ENCODE measurements at regions not wholly inside any gene's neighbourhood (a gene's known extent, or its start where the extent isn't known, plus 50 kb on each side); places are given as distances from the start of the nearest gene placed in this dataset.

DNA sequence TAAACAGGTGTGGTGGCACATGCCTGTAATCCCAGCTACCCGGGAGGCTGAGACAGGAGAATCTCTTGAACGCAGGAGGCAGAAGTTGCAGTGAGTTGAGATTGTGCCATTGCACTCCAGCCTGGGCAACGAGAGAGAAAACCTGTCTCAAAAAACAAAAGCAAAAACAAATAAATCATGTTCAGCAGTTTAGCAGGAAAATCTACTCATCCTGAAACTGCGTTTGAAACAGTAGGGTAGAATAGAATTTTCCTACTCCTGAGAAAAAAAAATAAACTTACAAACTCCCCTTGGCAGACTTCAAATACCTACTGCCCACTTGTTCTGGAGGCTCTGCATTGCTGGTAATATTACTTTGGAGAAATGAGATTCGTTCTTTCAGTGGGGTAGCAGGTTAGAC, 367.7 kb downstream of the GADD45G start:
- ChIA-PET CTCF (no interaction called here), POLR2A (no interaction called here)
- intact Hi-C loops (cut with micrococcal nuclease): no loop called here
- Mint-ChIP-seq H3K9me3 (no peaks in the 10 kb centered on the region), H3K4me1 (ENCODE audit: low read depth) (peaks cover 17% of the 10 kb centered on the region), H3K36me3 (ENCODE audit: low read depth) (no peaks in the 10 kb centered on the region), H3K27ac (no peak overlapping the region), H3K27me3 (peaks cover 2% of the 10 kb centered on the region), H3K4me3 (no peak overlapping the region)
- no peak for ATAC-seq
- DNase-seq: no peak
- TF ChIP-seq, protein P1, sequence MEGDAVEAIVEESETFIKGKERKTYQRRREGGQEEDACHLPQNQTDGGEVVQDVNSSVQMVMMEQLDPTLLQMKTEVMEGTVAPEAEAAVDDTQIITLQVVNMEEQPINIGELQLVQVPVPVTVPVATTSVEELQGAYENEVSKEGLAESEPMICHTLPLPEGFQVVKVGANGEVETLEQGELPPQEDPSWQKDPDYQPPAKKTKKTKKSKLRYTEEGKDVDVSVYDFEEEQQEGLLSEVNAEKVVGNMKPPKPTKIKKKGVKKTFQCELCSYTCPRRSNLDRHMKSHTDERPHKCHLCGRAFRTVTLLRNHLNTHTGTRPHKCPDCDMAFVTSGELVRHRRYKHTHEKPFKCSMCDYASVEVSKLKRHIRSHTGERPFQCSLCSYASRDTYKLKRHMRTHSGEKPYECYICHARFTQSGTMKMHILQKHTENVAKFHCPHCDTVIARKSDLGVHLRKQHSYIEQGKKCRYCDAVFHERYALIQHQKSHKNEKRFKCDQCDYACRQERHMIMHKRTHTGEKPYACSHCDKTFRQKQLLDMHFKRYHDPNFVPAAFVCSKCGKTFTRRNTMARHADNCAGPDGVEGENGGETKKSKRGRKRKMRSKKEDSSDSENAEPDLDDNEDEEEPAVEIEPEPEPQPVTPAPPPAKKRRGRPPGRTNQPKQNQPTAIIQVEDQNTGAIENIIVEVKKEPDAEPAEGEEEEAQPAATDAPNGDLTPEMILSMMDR (IDR thresholded peaks at IDR 0.05): no peak

DNA sequence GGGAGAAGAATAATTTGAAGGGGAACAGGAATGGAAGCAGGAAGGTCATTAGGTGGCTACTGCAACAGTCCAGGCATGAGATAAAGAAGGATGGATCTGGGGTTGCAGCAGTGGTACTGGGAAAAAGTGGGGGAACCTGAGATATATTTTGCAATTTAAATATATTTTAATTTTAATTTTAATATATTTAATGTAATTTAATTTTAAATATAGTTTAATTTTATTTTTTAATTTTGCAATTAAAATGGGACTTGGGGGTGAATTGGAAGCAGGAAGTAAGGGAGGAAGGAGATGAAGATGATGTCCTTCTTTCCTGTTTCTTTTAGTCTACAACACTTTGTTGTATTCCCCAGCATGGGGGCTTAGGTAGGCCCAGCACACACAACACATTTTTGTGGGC, 369.8 kb downstream of the GADD45G start:
- TF ChIP-seq, protein P1 (IDR thresholded peaks at IDR 0.05): no peak
- H3K9me3 Mint-ChIP-seq: no peaks in the 10 kb centered on the region
- ChIA-PET CTCF (interaction anchor here (0.9 kb wide), 1 partner anchor 376 kb away, joined by 3 read pairs; no protein-coding TSS in a partner anchor), POLR2A (interaction anchor here (0.6 kb wide), 2 partner anchors 20 to 45 kb away, joined by 3 read pairs; no protein-coding TSS in a partner anchor)
- H3K4me1 Mint-ChIP-seq (ENCODE audit: low read depth): peaks cover 8% of the 10 kb centered on the region
- no peaks in the 10 kb centered on the region for H3K36me3 Mint-ChIP-seq (ENCODE audit: low read depth)
- H3K27ac Mint-ChIP-seq: no peak overlapping the region
- no peak for ATAC-seq
- intact Hi-C loops (cut with micrococcal nuclease): no loop called here
- no peak for DNase-seq
- H3K27me3 Mint-ChIP-seq: peaks cover 12% of the 10 kb centered on the region
- no peak overlapping the region for H3K4me3 Mint-ChIP-seq

DNA sequence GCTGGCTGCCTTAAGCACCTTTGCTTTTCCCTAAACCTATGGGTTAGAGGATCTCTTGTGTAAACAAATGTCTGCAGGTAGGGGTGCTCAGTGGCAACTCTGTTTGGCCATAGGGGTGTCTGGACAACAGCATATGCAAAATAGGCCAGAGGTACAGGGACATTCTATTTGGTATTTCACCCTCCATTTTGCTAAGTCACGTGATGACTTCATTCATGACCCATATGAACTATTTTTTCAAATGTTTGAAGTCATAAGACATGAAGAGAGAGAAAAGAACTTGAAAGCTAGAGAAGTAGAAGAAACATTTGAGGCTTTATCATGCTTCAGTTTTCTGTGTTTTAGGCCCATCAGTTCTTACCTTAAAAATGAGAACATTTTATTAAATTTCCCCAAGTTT, 370.2 kb downstream of the GADD45G start:
- DNase-seq: no peak
- TF ChIP-seq, protein P1 (IDR thresholded peaks at IDR 0.05): no peak
- Mint-ChIP-seq H3K27me3 (peaks cover 15% of the 10 kb centered on the region), H3K4me3 (no peak overlapping the region), H3K4me1 (ENCODE audit: low read depth) (peaks cover 6% of the 10 kb centered on the region), H3K36me3 (ENCODE audit: low read depth) (no peaks in the 10 kb centered on the region), H3K9me3 (no peaks in the 10 kb centered on the region), H3K27ac (no peak overlapping the region)
- ChIA-PET CTCF (interaction anchor here (0.9 to 1.3 kb wide), 2 partner anchors 13 to 377 kb away, joined by 3 read pairs; no protein-coding TSS in a partner anchor), POLR2A (interaction anchor here (0.6 kb wide), 2 partner anchors 21 to 45 kb away, joined by 3 read pairs; no protein-coding TSS in a partner anchor)
- no peak for ATAC-seq
- intact Hi-C loops (cut with micrococcal nuclease): no loop called here

DNA sequence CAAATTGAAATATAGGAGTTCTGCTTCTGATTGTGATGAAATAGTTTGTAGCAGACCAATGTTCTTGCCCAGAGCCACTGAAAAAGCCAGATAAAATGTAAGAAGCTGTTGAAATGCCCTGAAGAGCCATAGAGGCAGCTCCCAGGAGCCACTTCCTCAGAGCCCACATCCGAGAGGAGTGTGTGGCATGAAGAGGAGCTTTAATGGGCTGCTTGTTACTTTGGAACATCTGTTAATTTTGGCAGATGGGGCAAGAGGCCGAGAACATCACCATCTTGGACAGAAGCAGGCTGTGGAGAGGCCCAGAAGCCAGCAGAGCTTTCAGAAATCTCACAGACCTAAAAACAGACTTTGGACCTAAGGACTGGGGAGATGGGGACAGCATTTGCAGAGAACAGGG, 370.8 kb downstream of the GADD45G start:
- Mint-ChIP-seq H3K27ac (no peak overlapping the region), H3K27me3 (peaks cover 18% of the 10 kb centered on the region), H3K4me3 (no peak overlapping the region), H3K9me3 (no peaks in the 10 kb centered on the region), H3K4me1 (ENCODE audit: low read depth) (peaks cover 6% of the 10 kb centered on the region), H3K36me3 (ENCODE audit: low read depth) (no peaks in the 10 kb centered on the region)
- ATAC-seq (no peak), DNase-seq (no peak)
- intact Hi-C loops (cut with micrococcal nuclease): no loop called here
- TF ChIP-seq, protein P1 (IDR thresholded peaks at IDR 0.05): no peak
- POLR2A ChIA-PET: no interaction called here
- CTCF ChIA-PET: interaction anchor here (0.9 to 1.3 kb wide), 2 partner anchors 14 to 377 kb away, joined by 3 read pairs; no protein-coding TSS in a partner anchor

DNA sequence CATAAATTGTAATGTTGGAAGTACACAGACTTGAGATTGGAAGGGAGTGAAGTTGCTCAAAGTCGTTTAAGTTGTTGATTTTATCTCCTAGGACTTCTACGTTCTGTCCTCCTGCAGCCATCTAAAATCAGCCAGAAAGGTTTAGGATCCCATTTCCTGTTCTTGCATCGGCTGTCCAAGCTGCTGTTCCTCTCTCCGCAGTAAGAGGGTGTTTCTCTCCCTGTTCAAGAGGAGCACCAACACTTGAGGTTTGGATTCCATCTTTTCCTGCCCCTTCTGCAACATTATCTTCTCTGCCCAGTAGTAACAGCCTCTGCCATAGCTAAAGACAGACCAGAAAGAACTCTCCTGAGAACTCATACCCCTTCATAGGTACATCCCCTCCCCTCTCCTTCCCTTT, 373.4 kb downstream of the GADD45G start:
- CTCF ChIA-PET: interaction anchor here (0.6 to 1.3 kb wide), 2 partner anchors 192 to 375 kb away, joined by 3 read pairs; no protein-coding TSS in a partner anchor
- no peak overlapping the region for H3K4me3 Mint-ChIP-seq
- no peaks in the 10 kb centered on the region for H3K9me3 Mint-ChIP-seq
- H3K4me1 Mint-ChIP-seq (ENCODE audit: low read depth): peaks cover 8% of the 10 kb centered on the region
- no peak overlapping the region for H3K27ac Mint-ChIP-seq
- no peaks in the 10 kb centered on the region for H3K36me3 Mint-ChIP-seq (ENCODE audit: low read depth)
- TF ChIP-seq, protein P1 (IDR thresholded peaks at IDR 0.05): no peak
- H3K27me3 Mint-ChIP-seq: peaks cover 28% of the 10 kb centered on the region
- ATAC-seq (no peak), DNase-seq (no peak)
- intact Hi-C loops (cut with micrococcal nuclease): no loop called here
- POLR2A ChIA-PET: no interaction called here

All from activated CD8-positive, alpha-beta T cell treated with anti-CD3 and anti-CD28 coated beads for 36 hours (primary cell).